Adrenal gland (tissue), 5 donors: ENCODE measurements at regions not wholly inside any gene's neighbourhood (a gene's known extent, or its start where the extent isn't known, plus 50 kb on each side); places are given as distances from the start of the nearest gene placed in this dataset.

Experiments
- CTCF ChIP-seq, 6 experiments: fragments of 450-650 bp in 4 of 6; fragments of 200-600 bp in 2 of 6; sonication (generic) in 1 of 6; IDR thresholded peaks; 1 replicate in 5 of 6; 2 replicates in 1 of 6; pipeline versions ENCODE4 v1.5.1 to v1.8.0; 2016 to 2021; ENCODE audit warnings: antibody characterized with exemption in 6 of 6, mild to moderate bottlenecking in 2 of 6, moderate library complexity in 1 of 6
- POLR2A ChIP-seq, 2 donors: fragments of 450-650 bp; IDR thresholded peaks; one replicate each; pipeline ENCODE4 v1.6.1; 2017; ENCODE audit warnings: antibody characterized with exemption in 2 of 2, mild to moderate bottlenecking in 2 of 2, moderate library complexity in 1 of 2
- donor health status: DM: no; HTN: no; CAD: no.

- no peak for TF ChIP-seq CTCF (IDR thresholded peaks at IDR 0.05)
- no peak for TF ChIP-seq POLR2A (IDR thresholded peaks at IDR 0.05)
Measured at GRCh38 chr5:96278981-96279380, 154.1 kb downstream of the PCSK1 start.
